Keratinocyte (primary cell): ENCODE measurements at regions not wholly inside any gene's neighbourhood (a gene's known extent, or its start where the extent isn't known, plus 50 kb on each side); places are given as distances from the start of the nearest gene placed in this dataset.

Experiments used
- DNase-seq: peaks from one replicate; pipeline ENCODE4 v3.0.0-alpha.2; 2011; ENCODE audit warnings: low read depth, missing footprints, low spot score
- FAIRE-seq: peaks from 2 replicates; lab custom pipeline; 2011; peaks lifted over from hg19 to GRCh38; lab: Jason Lieb, UNC
- H2AFZ ChIP-seq: 2 replicates; pipeline ENCODE4 v1.6.0; 2012; ENCODE audit warnings: low read length, control low read depth, inconsistent platforms; ENCODE audit not compliant: control insufficient read depth
- H3K27ac ChIP-seq: 2 replicates; pipeline ENCODE4 v1.5.1; 2011; ENCODE audit warnings: low read length; ENCODE audit not compliant: control insufficient read depth, insufficient read depth
- H3K27me3 ChIP-seq: 3 replicates; pipeline ENCODE4 v1.6.0; 2011; ENCODE audit warnings: low read length; ENCODE audit not compliant: control insufficient read depth, insufficient read depth; ENCODE audit errors: extremely low read depth
- H3K36me3 ChIP-seq, 2 experiments: 2 replicates in 1 of 2; 3 replicates in 1 of 2; pipeline ENCODE4 v1.5.1; 2011; ENCODE audit warnings: low read length in 2 of 2, mild to moderate bottlenecking in 1 of 2; ENCODE audit not compliant: control insufficient read depth in 2 of 2, insufficient read depth in 2 of 2; ENCODE audit errors: extremely low read depth in 1 of 2
- H3K4me1 ChIP-seq: 3 replicates; pipeline ENCODE4 v1.5.1; 2011; ENCODE audit warnings: low read length; ENCODE audit not compliant: control insufficient read depth, insufficient read depth; ENCODE audit errors: extremely low read depth
- H3K4me2 ChIP-seq: 3 replicates; pipeline ENCODE4 v1.6.0; 2011; ENCODE audit warnings: low read depth, low read length; ENCODE audit not compliant: control insufficient read depth, insufficient read depth; ENCODE audit errors: extremely low read depth
- H3K4me3 ChIP-seq, 3 experiments: fragments of 200-600 bp in 1 of 3; sonication (generic) in 1 of 3; 2 replicates in 2 of 3; 3 replicates in 1 of 3; pipeline ENCODE4 v1.5.1; 2011 to 2016; ENCODE audit warnings: low read length in 3 of 3, mild to moderate bottlenecking in 3 of 3, control low read depth in 2 of 3, inconsistent platforms in 1 of 3, low read depth in 1 of 3, mixed read lengths in 1 of 3, mixed run types in 1 of 3, moderate library complexity in 1 of 3; ENCODE audit not compliant: control insufficient read depth in 2 of 3, insufficient read depth in 2 of 3; ENCODE audit errors: extremely low read depth in 1 of 3
- H3K79me2 ChIP-seq: 2 replicates; pipeline ENCODE4 v1.6.0; 2012; ENCODE audit warnings: low read length; ENCODE audit not compliant: control insufficient read depth, insufficient read depth
- H3K9ac ChIP-seq: 3 replicates; pipeline ENCODE4 v1.6.0; 2011; ENCODE audit warnings: low read length; ENCODE audit not compliant: control insufficient read depth, insufficient read depth; ENCODE audit errors: extremely low read depth
- H3K9me1 ChIP-seq: 3 replicates; pipeline ENCODE4 v1.6.0; 2011; ENCODE audit warnings: low read length; ENCODE audit not compliant: control insufficient read depth, insufficient read depth; ENCODE audit errors: extremely low read depth
- H3K9me3 ChIP-seq: 2 replicates; pipeline ENCODE4 v1.5.1; 2012; ENCODE audit warnings: low read depth, low read length; ENCODE audit not compliant: control insufficient read depth
- H4K20me1 ChIP-seq: 3 replicates; pipeline ENCODE4 v1.6.0; 2011; ENCODE audit warnings: low read length; ENCODE audit not compliant: control insufficient read depth, insufficient read depth; ENCODE audit errors: extremely low read depth
- EZH2 ChIP-seq: IDR thresholded peaks from one replicate; pipeline ENCODE4 v1.6.1; 2012; ENCODE audit warnings: inconsistent platforms, mild to moderate bottlenecking, low read length, moderate library complexity
- dilution Hi-C: fragments of 300-500 bp; cut with MboI; formaldehyde crosslinking; loops from one replicate; pipeline ENCODE4 v1.7.0; 2020; ENCODE audit warnings: low sequenced_read_pairs; ENCODE audit not compliant: extremely low pct_ligation_motif_present
- TF ChIP-seq, protein P1 (sequence below), 3 experiments: IDR thresholded peaks in 1 of 3; conservative IDR thresholded peaks in 1 of 3; optimal IDR thresholded peaks in 1 of 3; 2 replicates in 2 of 3; 3 replicates in 1 of 3; pipeline versions ENCODE3 to v1.5.1; 2011; ENCODE audit warnings: low read length in 3 of 3, mild to moderate bottlenecking in 3 of 3, moderate library complexity in 2 of 3, control low read depth in 1 of 3, inconsistent platforms in 1 of 3; ENCODE audit not compliant: insufficient read depth in 2 of 3; ENCODE audit errors: extremely low read depth in 1 of 3

GRCh38 chr6:100217225-100218012 is 223.4 kb upstream of the MCHR2 start:
- DNase-seq (no peak), FAIRE-seq (no peak)
- Histone ChIP-seq H3K9ac (no peak overlapping the region), H2AFZ (no peak overlapping the region), H3K9me3 (no peaks in the 10 kb centered on the region), H3K27ac (no peak overlapping the region), H3K4me3 (no peak overlapping the region), H3K9me1 (no peaks in the 10 kb centered on the region), H3K79me2 (no peaks in the 10 kb centered on the region), H4K20me1 (no peaks in the 10 kb centered on the region), H3K4me1 (no peaks in the 10 kb centered on the region), H3K27me3 (no peaks in the 10 kb centered on the region), H3K4me2 (no peak overlapping the region), H3K36me3 (no peaks in the 10 kb centered on the region)
- dilution Hi-C loops: no loop called here
- TF ChIP-seq, protein P1, sequence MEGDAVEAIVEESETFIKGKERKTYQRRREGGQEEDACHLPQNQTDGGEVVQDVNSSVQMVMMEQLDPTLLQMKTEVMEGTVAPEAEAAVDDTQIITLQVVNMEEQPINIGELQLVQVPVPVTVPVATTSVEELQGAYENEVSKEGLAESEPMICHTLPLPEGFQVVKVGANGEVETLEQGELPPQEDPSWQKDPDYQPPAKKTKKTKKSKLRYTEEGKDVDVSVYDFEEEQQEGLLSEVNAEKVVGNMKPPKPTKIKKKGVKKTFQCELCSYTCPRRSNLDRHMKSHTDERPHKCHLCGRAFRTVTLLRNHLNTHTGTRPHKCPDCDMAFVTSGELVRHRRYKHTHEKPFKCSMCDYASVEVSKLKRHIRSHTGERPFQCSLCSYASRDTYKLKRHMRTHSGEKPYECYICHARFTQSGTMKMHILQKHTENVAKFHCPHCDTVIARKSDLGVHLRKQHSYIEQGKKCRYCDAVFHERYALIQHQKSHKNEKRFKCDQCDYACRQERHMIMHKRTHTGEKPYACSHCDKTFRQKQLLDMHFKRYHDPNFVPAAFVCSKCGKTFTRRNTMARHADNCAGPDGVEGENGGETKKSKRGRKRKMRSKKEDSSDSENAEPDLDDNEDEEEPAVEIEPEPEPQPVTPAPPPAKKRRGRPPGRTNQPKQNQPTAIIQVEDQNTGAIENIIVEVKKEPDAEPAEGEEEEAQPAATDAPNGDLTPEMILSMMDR (optimal IDR thresholded peaks at IDR 0.05 in 1 of 3, IDR thresholded peaks at IDR 0.05 in 1 of 3, conservative IDR thresholded peaks at IDR 0.05 in 1 of 3; ENCODE audit: extremely low read depth in 1 of 3, insufficient read depth in 2 of 3, low read length in 3 of 3): no peak
- no peak for TF ChIP-seq EZH2

DNA sequence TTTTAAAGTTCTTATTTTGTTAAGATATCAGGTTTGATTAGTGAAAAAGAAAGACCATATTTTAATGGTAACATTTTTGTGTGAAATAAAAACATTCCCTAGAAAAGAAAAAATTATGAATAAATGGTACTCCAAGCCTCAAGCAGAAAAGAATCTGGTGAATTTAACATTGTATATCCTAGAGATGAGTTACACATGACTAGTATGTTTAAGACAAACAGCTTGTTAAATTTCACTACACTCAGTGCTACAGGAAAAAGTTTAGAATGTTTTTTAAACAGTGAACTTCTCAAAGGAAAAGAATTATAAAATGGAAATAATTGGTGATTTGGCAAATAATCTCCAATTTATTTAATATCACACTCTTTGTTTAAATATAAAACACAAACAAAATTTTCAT is 222.7 kb upstream of the MCHR2 start:
- no peaks in the 10 kb centered on the region for H3K79me2 ChIP-seq
- no peak overlapping the region for H3K27ac ChIP-seq
- TF ChIP-seq, protein P1 (optimal IDR thresholded peaks at IDR 0.05 in 1 of 3, IDR thresholded peaks at IDR 0.05 in 1 of 3, conservative IDR thresholded peaks at IDR 0.05 in 1 of 3; ENCODE audit: extremely low read depth in 1 of 3, insufficient read depth in 2 of 3, low read length in 3 of 3): no peak
- TF ChIP-seq EZH2: no peak
- dilution Hi-C loops: no loop called here
- H3K4me1 ChIP-seq: no peaks in the 10 kb centered on the region
- no peak for FAIRE-seq
- DNase-seq: no peak
- no peaks in the 10 kb centered on the region for H3K27me3 ChIP-seq
- H3K36me3 ChIP-seq: no peaks in the 10 kb centered on the region
- no peaks in the 10 kb centered on the region for H4K20me1 ChIP-seq
- H2AFZ ChIP-seq: no peak overlapping the region
- H3K4me3 ChIP-seq: no peak overlapping the region
- H3K9me3 ChIP-seq: no peaks in the 10 kb centered on the region
- H3K9ac ChIP-seq: no peak overlapping the region
- H3K4me2 ChIP-seq: no peak overlapping the region
- H3K9me1 ChIP-seq: no peaks in the 10 kb centered on the region
